HG03095 (cell line): ENCODE measurements at regions not wholly inside any gene's neighbourhood (a gene's known extent, or its start where the extent isn't known, plus 50 kb on each side); places are given as distances from the start of the nearest gene placed in this dataset.

Experiments used
- ATAC-seq: cut with Tn5 transposase; IDR thresholded peaks from one replicate; pipeline ENCODE4 v1.9.1; 2021; ENCODE audit warnings: moderate library complexity; ENCODE audit not compliant: unreplicated experiment

GRCh38 chr4:34157547-34157946 is 2086.8 kb downstream of the ARAP2 start:
- no peak for ATAC-seq

GRCh38 chr4:34158878-34159277 is 2085.4 kb downstream of the ARAP2 start:
- ATAC-seq = no peak

GRCh38 chr4:34170946-34171345 is 2073.4 kb downstream of the ARAP2 start:
- ATAC-seq = no peak

- ATAC-seq = no peak
These were observed 2067.7 kb downstream of the ARAP2 start for GRCh38 chr4:34176609-34177008.

GRCh38 chr4:34178476-34178875 is 2065.8 kb downstream of the ARAP2 start:
- ATAC-seq = no peak

- no peak for ATAC-seq
These were observed 2062.9 kb downstream of the ARAP2 start for GRCh38 chr4:34181311-34181841.

- no peak for ATAC-seq
These were observed 2062.4 kb downstream of the ARAP2 start for GRCh38 chr4:34181891-34182290.

GRCh38 chr4:34182306-34182705 is 2062.0 kb downstream of the ARAP2 start:
- ATAC-seq = no peak

GRCh38 chr4:34183926-34184325 is 2060.4 kb downstream of the ARAP2 start:
- no peak for ATAC-seq

- no peak for ATAC-seq
These were observed 2057.3 kb downstream of the ARAP2 start for GRCh38 chr4:34187056-34187455.

GRCh38 chr4:34191443-34191842 is 2052.9 kb downstream of the ARAP2 start:
- ATAC-seq = no peak

GRCh38 chr4:34193451-34194154 is 2050.7 kb downstream of the ARAP2 start:
- no peak for ATAC-seq

- ATAC-seq = no peak
These were observed 2049.7 kb downstream of the ARAP2 start for GRCh38 chr4:34194585-34194984.

- no peak for ATAC-seq
These were observed 2047.9 kb downstream of the ARAP2 start for GRCh38 chr4:34196375-34196774.

- ATAC-seq = no peak
These were observed 2045.3 kb downstream of the ARAP2 start for GRCh38 chr4:34198966-34199365.

GRCh38 chr4:34200535-34200934 is 2043.8 kb downstream of the ARAP2 start:
- no peak for ATAC-seq

- no peak for ATAC-seq
These were observed 2042.2 kb downstream of the ARAP2 start for GRCh38 chr4:34202154-34202553.

GRCh38 chr4:34220601-34221000 is 2023.7 kb downstream of the ARAP2 start:
- ATAC-seq = no peak

- no peak for ATAC-seq
These were observed 2022.3 kb downstream of the ARAP2 start for GRCh38 chr4:34221986-34222385.

GRCh38 chr4:34236118-34236517 is 2008.2 kb downstream of the ARAP2 start:
- no peak for ATAC-seq

GRCh38 chr4:34245276-34245675 is 1999.0 kb downstream of the ARAP2 start:
- no peak for ATAC-seq

- no peak for ATAC-seq
These were observed 1993.8 kb downstream of the ARAP2 start for GRCh38 chr4:34250562-34250961.

- ATAC-seq = no peak
These were observed 1991.1 kb downstream of the ARAP2 start for GRCh38 chr4:34253239-34253638.
